ENCODE measurements at regions not wholly inside any gene's neighbourhood (a gene's known extent, or its start where the extent isn't known, plus 50 kb on each side); places are given as distances from the start of the nearest gene placed in this dataset.

GRCh38 chr14:23877538-23878180, 75.9 kb upstream of the DHRS4 start:
- TF ChIP-seq, protein P1, sequence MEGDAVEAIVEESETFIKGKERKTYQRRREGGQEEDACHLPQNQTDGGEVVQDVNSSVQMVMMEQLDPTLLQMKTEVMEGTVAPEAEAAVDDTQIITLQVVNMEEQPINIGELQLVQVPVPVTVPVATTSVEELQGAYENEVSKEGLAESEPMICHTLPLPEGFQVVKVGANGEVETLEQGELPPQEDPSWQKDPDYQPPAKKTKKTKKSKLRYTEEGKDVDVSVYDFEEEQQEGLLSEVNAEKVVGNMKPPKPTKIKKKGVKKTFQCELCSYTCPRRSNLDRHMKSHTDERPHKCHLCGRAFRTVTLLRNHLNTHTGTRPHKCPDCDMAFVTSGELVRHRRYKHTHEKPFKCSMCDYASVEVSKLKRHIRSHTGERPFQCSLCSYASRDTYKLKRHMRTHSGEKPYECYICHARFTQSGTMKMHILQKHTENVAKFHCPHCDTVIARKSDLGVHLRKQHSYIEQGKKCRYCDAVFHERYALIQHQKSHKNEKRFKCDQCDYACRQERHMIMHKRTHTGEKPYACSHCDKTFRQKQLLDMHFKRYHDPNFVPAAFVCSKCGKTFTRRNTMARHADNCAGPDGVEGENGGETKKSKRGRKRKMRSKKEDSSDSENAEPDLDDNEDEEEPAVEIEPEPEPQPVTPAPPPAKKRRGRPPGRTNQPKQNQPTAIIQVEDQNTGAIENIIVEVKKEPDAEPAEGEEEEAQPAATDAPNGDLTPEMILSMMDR (IDR thresholded peaks at IDR 0.05) = no peak
- TF ChIP-seq EZH2 (IDR thresholded peaks at IDR 0.05; ENCODE audit: borderline replicate concordance, insufficient read depth, low read depth, low read length, poor library complexity, severe bottlenecking) = no peak

Data from B cell (primary cell).